Upper lobe of left lung (tissue), 6 donors: ENCODE measurements at regions not wholly inside any gene's neighbourhood (a gene's known extent, or its start where the extent isn't known, plus 50 kb on each side); places are given as distances from the start of the nearest gene placed in this dataset.
"Not testable (repeated sequence)": the region's sequence is repeated elsewhere in the genome, so short reads cannot be mapped to it uniquely, and the experiment has no call there.

Experiments
- ATAC-seq, 2 donors: fragments of 200-7000 bp; cut with Tn5 transposase; one replicate each; pipeline ENCODE4 v1.9.1; 2022; ENCODE audit warnings: mild to moderate bottlenecking in 2 of 2, moderate library complexity in 2 of 2; ENCODE audit not compliant: low FRiP score in 2 of 2
- DNase-seq, 2 donors: peaks; one replicate each; pipeline ENCODE4 v3.0.0-alpha.2; 2019 to 2020
- H3K27ac ChIP-seq, 4 donors: fragments of 200-600 bp; sonication (generic); one replicate each; pipeline ENCODE4 v1.5.1; 2016 to 2019
- H3K27me3 ChIP-seq, 4 donors: fragments of 200-600 bp; sonication (generic); one replicate each; pipeline ENCODE4 v1.5.1; 2017 to 2019
- H3K36me3 ChIP-seq, 4 donors: fragments of 200-600 bp; sonication (generic); one replicate each; pipeline ENCODE4 v1.5.1; 2016 to 2019
- H3K4me1 ChIP-seq, 4 donors: fragments of 200-600 bp; sonication (generic); one replicate each; pipeline ENCODE4 v1.5.1; 2018 to 2019
- H3K4me3 ChIP-seq, 4 donors: fragments of 200-600 bp; sonication (generic); one replicate each; pipeline ENCODE4 v1.5.1; 2017 to 2019; ENCODE audit warnings: mild to moderate bottlenecking in 2 of 4, moderate library complexity in 1 of 4
- H3K9me3 ChIP-seq, 4 donors: fragments of 200-600 bp; sonication (generic); one replicate each; pipeline ENCODE4 v1.5.1; 2018 to 2019
- CTCF ChIP-seq, 6 experiments: fragments of 450-650 bp in 4 of 6; fragments of 200-600 bp in 2 of 6; sonication (generic) in 2 of 6; IDR thresholded peaks; one replicate each; pipeline ENCODE4 v1.5.1; 2016 to 2019; ENCODE audit warnings: antibody characterized with exemption in 6 of 6
- EP300 ChIP-seq, 4 donors: sonication (generic); formaldehyde crosslinking; IDR thresholded peaks; one replicate each; pipeline ENCODE4 v1.5.1; 2017; ENCODE audit warnings: antibody characterized with exemption in 4 of 4, control low read depth in 2 of 4
- POLR2A ChIP-seq, 4 donors: fragments of 450-650 bp; IDR thresholded peaks; one replicate each; pipeline ENCODE4 v1.5.1; 2016 to 2017; ENCODE audit warnings: antibody characterized with exemption in 4 of 4, mild to moderate bottlenecking in 2 of 4
- POLR2AphosphoS5 ChIP-seq, 2 donors: sonication (generic); formaldehyde crosslinking; IDR thresholded peaks; one replicate each; pipeline ENCODE4 v1.5.1; 2017; ENCODE audit warnings: antibody characterized with exemption in 2 of 2
- WGBS, 2 donors: methylation state at CpG; one replicate each; pipeline ENCODE4 v1.1.5; 2017 to 2018; 5-methylcytosine and 5-hydroxymethylcytosine counted together
- donor health status: DM: no; HTN: no; CAD: no; lungs with moderate emphysema.
- donor health status: DM: no; HTN: yes; CAD: no; lungs with severe emphysema.

GRCh38 chr3:5053021-5053831 lies 68.9 kb upstream of the ARL8B start:
- peaks cover 7 to 31% (median 13%) of the 10 kb centered on the region in 4 donors for H3K4me1 ChIP-seq
- H3K27me3 ChIP-seq = no peaks in the 10 kb centered on the region
- TF ChIP-seq EP300 (IDR thresholded peaks at IDR 0.05) = no peak
- no peak for TF ChIP-seq POLR2A (IDR thresholded peaks at IDR 0.05)
- TF ChIP-seq POLR2AphosphoS5 (IDR thresholded peaks at IDR 0.05) = no peak
- TF ChIP-seq CTCF (IDR thresholded peaks at IDR 0.05) = no peak
- no peak for DNase-seq
- H3K36me3 ChIP-seq = no peaks in the 10 kb centered on the region
- ATAC-seq = peak in 1 of 2 donors; percentile 60
- H3K27ac ChIP-seq = no peak overlapping the region
- no peak overlapping the region for H3K4me3 ChIP-seq
- 54 to 71% methylated on average over 7 of the region's 7 CpGs for WGBS, 2 donors
- no peaks in the 10 kb centered on the region for H3K9me3 ChIP-seq

- Histone ChIP-seq H3K9me3 (no peaks in the 10 kb centered on the region), H3K27ac (peak overlapping the region in 3 of 4 donors; percentile 37 to 60 (median 41)), H3K4me3 (no peak overlapping the region), H3K27me3 (no peaks in the 10 kb centered on the region), H3K36me3 (no peaks in the 10 kb centered on the region), H3K4me1 (peaks cover 7 to 31% (median 13%) of the 10 kb centered on the region in 4 donors)
- peak; percentile 9 to 11 for ATAC-seq
- TF ChIP-seq POLR2A (IDR thresholded peaks at IDR 0.05) (peak in 1 of 4 donors; percentile 11), CTCF (IDR thresholded peaks at IDR 0.05) (no peak)
- peak in 1 of 2 donors; percentile 39 for DNase-seq
- WGBS, 2 donors = 74 to 88% methylated on average over 4 of the region's 4 CpGs
Measured at GRCh38 chr3:5054098-5054497, 68.0 kb upstream of the ARL8B start.

- H3K9me3 ChIP-seq, H3K27me3 ChIP-seq, H3K4me3 ChIP-seq, ATAC-seq, H3K36me3 ChIP-seq, DNase-seq: not testable (repeated sequence)
- peak overlapping the region in 3 of 4 donors; percentile 37 to 60 (median 41) for H3K27ac ChIP-seq
- H3K4me1 ChIP-seq = peaks cover 7 to 31% (median 13%) of the 10 kb centered on the region in 4 donors
- WGBS, 2 donors = 62 to 67% methylated on average over 6 of the region's 6 CpGs
Measured at GRCh38 chr3:5054579-5054978, 67.5 kb upstream of the ARL8B start.

GRCh38 chr3:5055357-5056110 lies 66.6 kb upstream of the ARL8B start:
- Histone ChIP-seq H3K27me3 (no peaks in the 10 kb centered on the region), H3K9me3 (no peaks in the 10 kb centered on the region), H3K27ac (peak overlapping the region in 3 of 4 donors; percentile 37 to 60 (median 41)), H3K4me1 (peaks cover 7 to 31% (median 13%) of the 10 kb centered on the region in 4 donors), H3K4me3 (no peak overlapping the region), H3K36me3 (no peaks in the 10 kb centered on the region)
- 56 to 76% methylated on average over 6 of the region's 6 CpGs for WGBS, 2 donors
- TF ChIP-seq CTCF (IDR thresholded peaks at IDR 0.05) (no peak), EP300 (IDR thresholded peaks at IDR 0.05) (peak in 1 of 4 donors; percentile 30), POLR2A (IDR thresholded peaks at IDR 0.05) (peak in 1 of 4 donors; percentile 45)
- ATAC-seq (peak; percentile 7 to 44), DNase-seq (peak in 1 of 2 donors; percentile 38)

GRCh38 chr3:5056111-5056391 lies 66.0 kb upstream of the ARL8B start:
- Histone ChIP-seq H3K9me3 (no peaks in the 10 kb centered on the region), H3K36me3 (no peaks in the 10 kb centered on the region), H3K27me3 (no peaks in the 10 kb centered on the region), H3K4me3 (no peak overlapping the region), H3K4me1 (peaks cover 7 to 31% (median 13%) of the 10 kb centered on the region in 4 donors), H3K27ac (peak overlapping the region in 3 of 4 donors; percentile 17 to 60 (median 41))
- ATAC-seq = no peak
- 51 to 75% methylated on average over 3 of the region's 3 CpGs for WGBS, 2 donors
- no peak for DNase-seq
- no peak for TF ChIP-seq EP300 (IDR thresholded peaks at IDR 0.05)
- TF ChIP-seq CTCF (IDR thresholded peaks at IDR 0.05) = no peak
- no peak for TF ChIP-seq POLR2AphosphoS5 (IDR thresholded peaks at IDR 0.05)
- TF ChIP-seq POLR2A (IDR thresholded peaks at IDR 0.05) = no peak
